Smooth muscle cell (in vitro differentiated cells): ENCODE measurements at regions not wholly inside any gene's neighbourhood (a gene's known extent, or its start where the extent isn't known, plus 50 kb on each side); places are given as distances from the start of the nearest gene placed in this dataset.

Experiments
- DNase-seq: peaks from one replicate; lab custom pipeline; 2025; ENCODE audit not compliant: unreplicated experiment; lab: John Stamatoyannopoulos, UW
- H2AFZ ChIP-seq: fragments of 200-600 bp; sonication (generic); 2 replicates; pipeline ENCODE4 v1.6.0; 2016; ENCODE audit warnings: antibody characterized with exemption, low read depth, mild to moderate bottlenecking
- H3F3A ChIP-seq: fragments of 200-600 bp; sonication (generic); 2 replicates; pipeline ENCODE4 v1.6.0; 2017; ENCODE audit warnings: antibody characterized with exemption, low read depth
- H3K27ac ChIP-seq: fragments of 200-600 bp; sonication (generic); 2 replicates; pipeline ENCODE4 v1.5.1; 2016; ENCODE audit warnings: low read depth, mild to moderate bottlenecking
- H3K27me3 ChIP-seq: fragments of 200-600 bp; sonication (generic); 2 replicates; pipeline ENCODE4 v1.6.1; 2016; ENCODE audit warnings: low read depth, mild to moderate bottlenecking
- H3K36me3 ChIP-seq: fragments of 200-600 bp; sonication (generic); 2 replicates; pipeline ENCODE4 v1.5.1; 2016; ENCODE audit warnings: low read depth
- H3K4me1 ChIP-seq: fragments of 200-600 bp; sonication (generic); 2 replicates; pipeline ENCODE4 v1.5.1; 2016; ENCODE audit warnings: low read depth
- H3K4me2 ChIP-seq: fragments of 200-600 bp; sonication (generic); 2 replicates; pipeline ENCODE4 v1.6.0; 2016; ENCODE audit warnings: mild to moderate bottlenecking
- H3K4me3 ChIP-seq: fragments of 200-600 bp; sonication (generic); 2 replicates; pipeline ENCODE4 v1.5.1; 2016; ENCODE audit warnings: mild to moderate bottlenecking
- H3K79me2 ChIP-seq: fragments of 200-600 bp; sonication (generic); 2 replicates; pipeline ENCODE4 v1.6.0; 2016; ENCODE audit warnings: low read depth, mild to moderate bottlenecking
- H3K9ac ChIP-seq: fragments of 200-600 bp; sonication (generic); 2 replicates; pipeline ENCODE4 v1.6.0; 2016; ENCODE audit warnings: low read depth
- H3K9me3 ChIP-seq: fragments of 200-600 bp; sonication (generic); replicated peaks from 2 replicates; pipeline ENCODE4 v1.5.1; 2016; ENCODE audit warnings: low read depth
- H4K20me1 ChIP-seq: fragments of 200-600 bp; sonication (generic); 2 replicates; pipeline ENCODE4 v1.6.0; 2016; ENCODE audit warnings: low read depth
- WGBS: methylation state at CpG from one replicate; pipeline ENCODE4 v1.1.7; 2016; ENCODE audit warnings: low lambda C conversion rate; 5-methylcytosine and 5-hydroxymethylcytosine counted together
- TF ChIP-seq, protein P1 (sequence below): fragments of 200-600 bp; sonication (generic); IDR thresholded peaks from 2 replicates; pipeline ENCODE4 v1.5.1; 2017; ENCODE audit warnings: borderline replicate concordance, mild to moderate bottlenecking, antibody characterized with exemption; ENCODE audit not compliant: insufficient read depth, poor library complexity, severe bottlenecking

DNA sequence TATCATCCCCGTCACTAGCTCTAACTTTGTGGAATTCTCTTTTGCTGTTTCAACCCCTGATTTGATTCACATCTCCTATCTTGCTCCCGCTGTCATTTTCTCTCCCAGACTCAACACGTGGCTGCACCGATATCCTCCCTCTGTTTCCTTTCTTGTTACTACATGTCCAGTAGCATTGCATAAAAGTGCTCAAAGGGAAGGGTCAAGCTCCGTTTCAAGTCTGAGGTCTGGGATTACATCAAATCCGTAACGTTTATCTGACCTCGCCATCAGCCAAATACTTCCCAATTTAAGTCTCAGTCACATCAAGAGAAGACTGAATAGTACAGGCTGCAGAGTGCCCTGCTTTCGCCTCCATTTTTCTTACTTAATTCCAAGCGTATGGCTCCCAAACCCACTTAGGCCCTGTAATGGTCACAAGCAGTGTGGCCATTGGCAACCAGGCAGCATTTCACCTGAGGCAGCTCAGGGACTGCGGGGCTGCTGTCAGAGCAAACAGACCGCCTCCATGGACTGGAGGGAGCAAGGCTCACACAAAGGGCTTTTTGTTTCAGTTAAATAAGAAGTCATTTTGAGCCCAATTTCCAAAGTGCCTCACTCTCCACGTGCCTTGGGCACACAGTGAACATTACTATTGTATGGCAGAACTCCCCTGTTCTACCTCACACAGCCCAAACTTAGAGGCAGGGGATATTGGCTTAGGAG, 217.8 kb downstream of the BCL11A start:
- WGBS = 64% methylated on average over 13 of the region's 13 CpGs
- no peak overlapping the region for H2AFZ ChIP-seq
- H3K4me2 ChIP-seq = no peak overlapping the region
- H3F3A ChIP-seq = no peaks in the 10 kb centered on the region
- H3K4me1 ChIP-seq = no peaks in the 10 kb centered on the region
- H3K9me3 ChIP-seq = no peaks in the 10 kb centered on the region
- no peaks in the 10 kb centered on the region for H3K27me3 ChIP-seq
- no peak for DNase-seq
- no peaks in the 10 kb centered on the region for H3K36me3 ChIP-seq
- TF ChIP-seq, protein P1, sequence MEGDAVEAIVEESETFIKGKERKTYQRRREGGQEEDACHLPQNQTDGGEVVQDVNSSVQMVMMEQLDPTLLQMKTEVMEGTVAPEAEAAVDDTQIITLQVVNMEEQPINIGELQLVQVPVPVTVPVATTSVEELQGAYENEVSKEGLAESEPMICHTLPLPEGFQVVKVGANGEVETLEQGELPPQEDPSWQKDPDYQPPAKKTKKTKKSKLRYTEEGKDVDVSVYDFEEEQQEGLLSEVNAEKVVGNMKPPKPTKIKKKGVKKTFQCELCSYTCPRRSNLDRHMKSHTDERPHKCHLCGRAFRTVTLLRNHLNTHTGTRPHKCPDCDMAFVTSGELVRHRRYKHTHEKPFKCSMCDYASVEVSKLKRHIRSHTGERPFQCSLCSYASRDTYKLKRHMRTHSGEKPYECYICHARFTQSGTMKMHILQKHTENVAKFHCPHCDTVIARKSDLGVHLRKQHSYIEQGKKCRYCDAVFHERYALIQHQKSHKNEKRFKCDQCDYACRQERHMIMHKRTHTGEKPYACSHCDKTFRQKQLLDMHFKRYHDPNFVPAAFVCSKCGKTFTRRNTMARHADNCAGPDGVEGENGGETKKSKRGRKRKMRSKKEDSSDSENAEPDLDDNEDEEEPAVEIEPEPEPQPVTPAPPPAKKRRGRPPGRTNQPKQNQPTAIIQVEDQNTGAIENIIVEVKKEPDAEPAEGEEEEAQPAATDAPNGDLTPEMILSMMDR = no peak
- no peaks in the 10 kb centered on the region for H4K20me1 ChIP-seq
- H3K79me2 ChIP-seq = no peaks in the 10 kb centered on the region
- no peak overlapping the region for H3K27ac ChIP-seq
- H3K9ac ChIP-seq = no peak overlapping the region
- H3K4me3 ChIP-seq = no peak overlapping the region

GRCh38 chr2:60334610-60335009, 218.8 kb downstream of the BCL11A start:
- Histone ChIP-seq H3K9me3 (no peaks in the 10 kb centered on the region), H3F3A (no peaks in the 10 kb centered on the region), H3K27me3 (no peaks in the 10 kb centered on the region), H3K9ac (no peak overlapping the region), H3K36me3 (no peaks in the 10 kb centered on the region), H3K4me3 (no peak overlapping the region), H3K4me2 (no peak overlapping the region), H3K79me2 (no peaks in the 10 kb centered on the region), H4K20me1 (no peaks in the 10 kb centered on the region), H3K27ac (no peak overlapping the region), H2AFZ (no peak overlapping the region), H3K4me1 (no peaks in the 10 kb centered on the region)
- DNase-seq = no peak
- WGBS = 90% methylated on average over 4 of the region's 4 CpGs
- TF ChIP-seq, protein P1 = no peak

GRCh38 chr2:60333264-60333663, 220.2 kb downstream of the BCL11A start:
- Histone ChIP-seq H3K4me2 (no peak overlapping the region), H4K20me1 (no peaks in the 10 kb centered on the region), H3K4me1 (no peaks in the 10 kb centered on the region), H2AFZ (no peak overlapping the region), H3K9ac (no peak overlapping the region), H3F3A (no peaks in the 10 kb centered on the region), H3K36me3 (no peaks in the 10 kb centered on the region), H3K27ac (no peak overlapping the region), H3K27me3 (no peaks in the 10 kb centered on the region), H3K4me3 (no peak overlapping the region), H3K9me3 (no peaks in the 10 kb centered on the region), H3K79me2 (no peaks in the 10 kb centered on the region)
- TF ChIP-seq, protein P1 = no peak
- DNase-seq = no peak
- WGBS = 92% methylated on average over 8 of the region's 8 CpGs
